NCI-H2081 treated with DMSO at 0.1 percent for 48 hours (cell line): ENCODE measurements at regions not wholly inside any gene's neighbourhood (a gene's known extent, or its start where the extent isn't known, plus 50 kb on each side); places are given as distances from the start of the nearest gene placed in this dataset.
"Not testable (repeated sequence)": the region's sequence is repeated elsewhere in the genome, so short reads cannot be mapped to it uniquely, and the experiment has no call there.

Experiments
- DNase-seq: peaks from one replicate; lab custom pipeline; 2025; lab: John Stamatoyannopoulos, UW

DNA sequence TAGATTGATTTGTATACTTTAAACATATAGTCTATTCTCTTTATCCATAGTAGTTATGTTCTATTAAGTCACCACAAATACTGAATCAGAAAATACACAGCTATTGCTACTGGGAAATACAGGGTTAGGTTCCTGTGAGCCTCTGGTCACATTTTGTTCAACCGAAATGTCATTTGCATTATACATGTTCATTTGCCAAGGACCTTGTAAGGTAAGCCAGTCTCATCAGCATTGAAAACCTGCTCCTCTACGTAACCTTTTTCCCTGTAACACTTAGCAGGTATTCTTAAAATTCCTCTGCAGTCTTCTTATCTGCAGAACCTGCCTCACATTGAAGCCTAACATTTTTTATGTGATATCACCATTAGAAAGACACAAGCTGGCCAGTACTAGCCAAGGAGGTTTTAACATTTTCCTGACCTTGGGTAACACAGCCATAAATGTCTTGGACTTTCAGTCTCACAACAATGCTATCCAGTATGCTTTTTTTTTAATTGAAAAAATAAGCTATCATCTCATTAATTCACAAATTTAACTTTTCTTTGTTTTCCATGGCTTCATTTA lies 765.7 kb upstream of the IGFBP7 start:
- no peak for DNase-seq

DNA sequence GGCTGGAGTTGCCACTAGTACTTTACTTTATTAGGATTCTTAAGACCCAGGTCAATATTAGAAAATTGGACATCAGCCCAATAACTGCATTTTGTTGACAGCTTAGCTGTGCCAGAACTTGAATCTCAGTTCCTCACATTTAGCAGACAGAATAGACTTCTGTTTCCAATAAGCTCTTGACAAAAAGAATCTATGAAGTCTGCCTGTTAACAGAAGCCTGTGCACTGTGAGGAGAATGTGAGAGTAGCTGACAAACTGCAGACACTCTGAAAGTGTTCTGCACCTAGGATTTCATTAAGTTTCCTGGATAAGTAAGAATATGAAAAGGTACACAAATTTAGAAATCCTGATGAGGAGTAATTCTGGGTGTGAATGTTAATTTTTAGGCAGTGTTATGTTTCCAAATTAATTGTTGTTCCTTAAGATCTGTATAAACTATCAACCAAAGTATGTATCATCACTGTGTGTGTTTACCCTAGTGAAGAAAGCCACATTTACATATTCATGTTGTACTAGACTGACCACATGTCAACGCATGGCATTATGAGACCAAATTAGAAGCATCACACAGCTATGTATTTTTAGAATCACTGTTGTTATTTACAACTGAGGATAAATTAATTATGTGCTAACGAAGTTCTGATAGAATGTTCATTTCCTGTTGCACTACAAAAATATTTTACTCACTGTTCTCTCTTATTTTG lies 756.4 kb upstream of the IGFBP7 start:
- no peak for DNase-seq

DNA sequence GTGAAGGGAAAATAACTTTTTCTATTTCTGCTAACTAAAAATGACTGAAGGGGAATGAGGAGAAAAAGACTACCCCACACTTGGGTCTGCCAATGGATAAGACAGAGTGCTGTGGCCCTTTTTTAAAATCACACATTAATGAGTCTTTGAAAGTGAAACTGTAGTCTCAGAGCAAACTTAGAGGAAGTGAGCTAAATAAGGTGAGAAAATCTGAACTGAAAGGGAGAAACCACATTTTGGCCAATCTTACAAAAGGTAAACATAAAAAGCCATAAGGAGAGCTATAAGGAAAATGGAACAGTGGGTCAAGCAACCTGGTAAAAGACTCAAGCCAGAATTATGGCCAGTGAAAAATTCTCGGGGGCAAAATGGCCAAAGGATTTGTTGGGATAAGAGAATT lies 755.1 kb upstream of the IGFBP7 start:
- DNase-seq = no peak

DNA sequence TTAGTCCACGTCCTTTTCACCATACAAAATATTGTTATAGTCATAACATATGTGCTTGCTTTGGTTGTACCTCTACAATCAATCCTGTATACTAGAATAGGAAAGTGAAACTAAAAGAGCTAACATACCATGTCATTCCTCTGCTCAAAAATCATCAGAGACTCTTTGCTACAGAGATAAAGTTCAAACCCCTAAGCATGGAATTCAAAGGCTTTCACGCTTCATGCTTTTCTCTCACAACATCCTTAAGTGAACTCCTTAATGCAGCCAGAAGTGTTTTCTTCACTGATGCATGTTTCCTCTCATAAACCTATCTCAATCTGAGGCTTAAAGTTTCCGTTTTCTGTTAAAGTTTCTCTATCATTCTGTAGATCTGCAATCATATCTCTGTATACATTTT lies 744.6 kb upstream of the IGFBP7 start:
- no peak for DNase-seq

DNA sequence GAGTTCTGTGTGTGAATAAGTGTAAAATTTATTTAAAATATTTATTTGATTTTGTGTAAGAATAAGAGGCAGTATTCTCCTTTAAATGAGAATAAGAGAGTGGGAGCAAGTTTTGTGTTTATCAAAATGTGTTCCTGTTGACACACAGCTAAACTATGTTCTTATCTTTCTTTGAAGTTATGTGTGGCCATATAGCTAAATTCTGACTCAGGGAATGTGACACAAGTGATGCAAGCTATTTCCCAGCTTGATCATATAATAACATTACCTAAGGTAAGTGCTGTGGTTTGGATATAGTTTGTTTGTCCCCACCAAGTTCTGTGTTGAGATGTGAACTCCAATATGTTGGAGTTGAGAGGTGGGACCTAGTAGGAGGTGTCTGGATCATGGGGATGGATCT lies 740.0 kb upstream of the IGFBP7 start:
- DNase-seq = no peak

DNA sequence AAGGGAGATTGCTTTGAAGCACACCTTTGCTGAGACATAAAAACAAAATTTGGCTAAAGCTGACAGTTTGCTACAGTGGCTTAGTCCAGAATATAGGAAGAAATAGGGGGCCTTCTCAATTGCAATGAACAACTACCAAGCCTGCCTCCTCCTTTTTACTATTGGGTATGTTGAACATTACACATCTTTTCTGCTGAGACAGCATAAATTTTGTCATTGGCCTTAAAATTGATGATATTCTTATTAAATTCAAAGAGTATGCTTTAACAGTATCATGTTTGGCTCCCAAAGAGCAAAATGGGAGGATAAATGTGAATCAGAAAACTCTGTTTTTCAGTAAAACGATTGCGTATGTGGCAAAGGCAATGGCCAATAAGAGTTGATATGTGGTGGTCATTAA lies 721.9 kb upstream of the IGFBP7 start:
- DNase-seq = no peak

DNA sequence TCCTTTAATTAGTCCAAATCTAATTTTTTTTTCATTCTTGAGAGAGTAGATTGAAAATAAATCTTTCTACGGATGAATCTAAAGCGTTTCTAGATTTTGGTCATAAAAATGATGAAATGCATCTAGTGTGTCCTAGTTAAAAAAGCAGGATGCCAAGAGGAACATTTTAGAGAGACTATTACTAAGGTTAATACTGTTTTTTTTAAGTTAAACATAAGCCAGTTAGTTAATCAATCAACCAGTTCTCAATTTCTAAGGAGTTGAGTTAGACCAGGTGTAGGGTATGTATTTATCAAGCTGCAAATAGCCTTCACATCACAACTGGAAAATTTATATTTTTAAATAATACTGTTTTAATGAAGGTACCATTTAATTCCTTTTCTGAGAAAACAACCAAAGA lies 679.5 kb upstream of the IGFBP7 start:
- DNase-seq = no peak

DNA sequence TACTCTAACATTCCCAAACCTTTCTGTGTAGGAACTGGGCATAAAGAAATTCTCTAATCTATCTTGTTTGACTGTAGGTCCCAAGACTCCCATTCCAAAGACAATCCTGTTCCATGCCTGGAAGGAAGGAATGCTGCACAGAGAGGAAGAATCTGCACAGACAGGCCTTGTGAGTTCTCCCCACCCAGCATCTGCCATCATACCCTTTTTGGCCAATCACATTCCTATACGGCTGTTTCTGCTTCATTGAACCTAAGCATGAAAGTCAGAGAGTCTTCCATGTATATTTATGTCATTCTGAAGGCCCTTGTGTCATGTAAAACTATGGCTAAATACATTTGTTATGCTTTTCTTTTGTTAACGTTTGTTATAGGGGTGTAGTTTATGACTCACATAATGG lies 667.7 kb upstream of the IGFBP7 start:
- no peak for DNase-seq

DNA sequence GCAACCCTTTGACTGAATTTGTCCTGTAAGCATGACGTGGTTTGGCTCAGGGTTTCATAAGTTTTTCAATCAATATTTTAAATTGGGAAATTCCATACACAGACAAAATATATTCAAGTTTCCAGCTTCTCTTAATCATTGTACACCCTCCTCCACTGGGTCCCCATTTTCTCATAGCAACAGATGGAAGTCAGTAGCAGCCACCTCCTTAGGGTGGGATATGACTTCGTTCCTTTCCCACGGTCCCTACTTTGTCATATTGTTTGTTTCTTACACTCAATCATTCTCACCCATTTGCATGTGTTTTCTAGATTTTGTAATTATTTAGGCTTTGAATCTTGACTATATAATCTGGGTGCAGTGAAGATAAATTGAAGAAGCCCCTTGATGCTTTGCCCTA lies 664.5 kb upstream of the IGFBP7 start:
- DNase-seq = no peak

DNA sequence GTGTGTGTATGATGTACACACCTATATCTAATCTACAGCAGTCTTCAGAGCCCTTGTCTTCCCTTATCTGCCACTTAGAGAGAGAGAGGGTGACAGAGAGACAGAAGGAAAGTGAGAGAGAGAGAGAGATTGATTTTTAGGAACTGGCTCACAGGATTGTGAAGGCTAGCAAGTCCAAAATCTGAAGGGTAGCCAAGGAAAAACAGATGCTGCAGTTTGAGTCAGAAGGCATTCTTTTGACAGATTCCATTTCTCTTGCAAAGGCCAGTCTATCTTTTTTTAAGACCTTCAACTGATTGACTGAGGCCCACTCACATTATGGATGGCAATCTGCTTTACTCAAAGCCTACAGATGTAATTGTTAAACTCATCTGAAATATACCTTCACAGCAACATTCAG lies 664.0 kb upstream of the IGFBP7 start:
- no peak for DNase-seq

DNA sequence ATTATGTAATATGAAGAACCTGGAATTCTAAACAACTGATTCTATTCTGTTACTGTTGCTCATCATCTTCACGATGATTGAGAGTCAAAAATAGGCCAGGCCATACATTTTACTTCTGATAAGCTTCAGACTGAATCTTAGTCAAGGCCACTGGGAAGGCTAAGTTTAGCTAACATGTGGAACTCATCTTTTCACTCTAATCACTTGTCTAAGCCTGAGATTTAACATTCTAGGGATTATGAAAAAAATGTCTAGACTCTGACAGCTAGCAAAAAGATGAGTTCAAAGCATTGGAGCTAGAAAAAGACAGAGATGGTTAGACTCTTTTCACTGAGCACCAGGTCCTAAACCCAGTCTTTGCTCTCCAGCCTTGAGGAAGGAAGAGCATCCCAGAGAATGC lies 656.2 kb upstream of the IGFBP7 start:
- no peak for DNase-seq

DNA sequence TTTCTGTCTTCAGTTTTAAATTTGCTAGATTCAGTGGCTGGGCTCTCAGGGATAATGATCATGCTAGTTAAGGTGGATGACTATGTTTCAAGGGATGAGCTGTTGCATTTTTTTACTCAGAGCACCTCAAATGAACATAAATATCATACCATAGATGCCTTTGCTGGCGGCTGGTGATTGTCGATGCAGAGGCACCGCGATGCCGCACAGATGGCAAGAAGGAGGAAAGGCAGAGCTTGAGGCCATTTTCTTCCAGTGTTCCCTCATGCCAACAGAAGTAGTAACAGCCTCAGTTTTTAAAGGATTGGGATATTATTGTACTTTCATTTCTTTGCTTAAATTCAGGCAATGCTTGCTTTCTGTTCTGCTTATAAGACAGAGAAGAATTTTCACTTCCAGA lies 654.7 kb upstream of the IGFBP7 start:
- no peak for DNase-seq

DNA sequence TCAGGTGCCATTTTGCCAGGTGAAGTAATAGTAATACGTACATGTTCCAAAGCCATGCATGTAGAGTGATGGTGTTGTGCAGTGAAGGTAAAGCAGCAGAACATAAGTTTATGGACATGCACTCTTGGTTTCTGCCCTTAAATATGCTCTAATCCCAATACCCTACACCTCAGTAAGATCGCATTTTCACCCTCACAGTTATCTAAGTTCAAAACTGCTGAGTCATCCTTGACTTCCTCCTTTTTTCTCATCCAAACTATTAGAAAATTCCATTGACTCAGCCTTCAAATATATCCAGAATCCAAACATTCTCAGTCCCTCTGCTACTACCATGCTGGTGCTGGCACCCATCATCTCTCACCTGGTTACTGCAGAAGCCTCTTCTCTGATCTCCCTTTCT lies 652.9 kb upstream of the IGFBP7 start:
- no peak for DNase-seq

DNA sequence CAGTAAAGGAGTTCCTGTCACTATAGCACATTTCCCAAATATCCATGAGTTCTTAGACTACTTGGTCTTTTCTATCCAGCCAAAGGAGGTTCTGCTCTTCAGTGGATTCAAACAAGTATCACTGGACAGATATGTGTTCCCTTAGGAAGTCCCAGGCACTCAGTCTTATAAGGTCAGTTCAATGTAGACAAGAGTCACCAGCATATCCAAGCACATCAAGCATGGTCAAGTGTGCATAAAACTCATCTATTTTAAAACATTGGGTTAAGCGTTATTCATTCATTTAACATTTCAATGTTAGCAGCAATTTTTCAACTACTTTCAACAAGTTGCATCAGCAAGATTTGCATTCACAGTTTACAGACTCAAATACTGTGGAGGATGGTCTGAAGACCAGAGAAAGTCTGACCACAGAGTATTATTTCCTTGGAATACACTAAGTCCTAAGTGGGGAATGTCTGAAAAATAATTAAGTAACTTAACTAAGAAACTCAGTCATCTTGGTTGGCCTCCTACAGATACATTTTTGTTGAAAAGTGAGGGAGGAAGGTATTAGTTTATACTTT lies 630.5 kb upstream of the IGFBP7 start:
- DNase-seq = no peak

DNA sequence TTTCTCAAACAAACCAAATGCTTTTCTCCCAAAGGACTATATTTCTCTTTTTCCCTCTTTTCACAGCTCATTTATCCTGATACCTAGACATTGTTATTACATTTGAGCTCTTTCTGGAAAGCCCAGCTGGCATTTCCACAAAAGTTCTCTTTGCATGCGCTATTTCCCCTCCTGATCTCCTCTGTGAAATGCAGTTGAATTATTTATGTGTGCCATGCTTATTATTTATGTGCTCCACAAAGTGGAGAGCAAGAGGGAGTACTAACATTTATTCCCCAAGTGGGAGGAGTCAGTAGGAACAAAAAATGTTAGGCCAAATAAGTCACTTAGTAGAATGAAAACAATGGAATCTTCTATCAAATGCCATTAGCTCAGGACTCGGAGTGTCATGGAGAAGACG lies 626.6 kb upstream of the IGFBP7 start:
- DNase-seq = no peak

DNA sequence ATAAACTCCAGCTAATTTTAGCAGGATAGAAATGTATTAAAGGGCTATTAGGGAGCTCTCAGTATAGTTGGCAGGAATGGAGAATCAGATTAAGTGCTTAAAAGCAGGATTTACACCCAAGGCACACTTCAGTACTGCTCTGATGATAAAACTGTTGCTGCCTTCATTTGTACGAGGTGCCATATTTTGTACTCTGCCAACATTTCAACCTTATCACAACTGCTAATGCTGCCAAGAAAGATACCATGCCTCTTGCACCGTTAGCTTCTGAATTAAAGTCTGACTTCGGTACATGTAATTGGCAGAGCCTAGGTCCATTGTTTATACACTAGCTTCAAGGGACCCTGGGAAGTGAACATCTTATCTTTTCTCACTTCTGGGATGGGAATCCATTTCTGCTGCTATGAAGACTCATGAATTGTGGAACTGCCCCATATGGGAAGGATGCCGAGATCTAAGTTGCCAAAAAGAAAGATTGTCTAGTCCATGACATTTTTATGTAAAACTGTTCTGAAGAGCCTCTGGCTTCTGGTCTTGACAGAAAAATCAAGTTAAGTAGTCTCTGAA lies 624.0 kb upstream of the IGFBP7 start:
- DNase-seq = no peak

DNA sequence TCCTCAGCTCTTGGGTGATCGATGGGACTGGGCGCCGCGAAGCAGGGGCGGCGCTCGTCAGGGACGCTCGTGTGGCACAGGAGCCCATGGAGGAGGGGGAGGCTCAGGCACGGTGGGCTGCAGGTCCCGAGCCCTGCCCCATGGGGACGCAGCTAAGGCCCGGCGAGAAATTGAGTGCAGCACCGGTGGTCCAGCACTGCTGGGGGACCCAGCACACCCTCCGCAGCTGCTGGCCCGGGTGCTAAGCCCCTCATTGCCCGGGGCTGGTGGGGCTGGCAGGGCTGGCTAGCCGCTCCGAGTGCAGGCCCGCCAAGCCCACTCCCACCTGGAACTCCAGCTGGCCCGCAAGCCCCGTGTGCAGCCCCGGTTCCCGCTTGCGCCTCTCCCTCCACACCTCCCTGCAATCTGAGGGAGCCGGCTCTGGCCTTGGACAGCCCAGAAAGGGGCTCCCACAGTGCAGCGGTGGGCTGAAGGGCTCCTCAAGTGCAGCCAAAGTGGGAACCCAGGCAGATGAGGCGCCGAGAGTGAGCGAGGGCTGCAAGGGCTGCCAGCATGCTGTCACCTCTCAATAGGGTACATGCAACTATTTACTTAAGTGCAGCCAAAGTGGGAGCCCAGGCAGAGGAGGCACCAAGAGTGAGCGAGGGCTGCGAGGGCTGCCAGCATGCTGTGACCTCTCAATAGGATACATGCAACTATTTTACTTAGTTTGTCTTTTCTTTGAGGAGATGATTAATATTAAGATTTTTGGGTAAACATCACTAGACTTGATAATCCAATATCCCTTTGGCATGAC lies 619.8 kb upstream of the IGFBP7 start:
- not testable (repeated sequence) for DNase-seq

DNA sequence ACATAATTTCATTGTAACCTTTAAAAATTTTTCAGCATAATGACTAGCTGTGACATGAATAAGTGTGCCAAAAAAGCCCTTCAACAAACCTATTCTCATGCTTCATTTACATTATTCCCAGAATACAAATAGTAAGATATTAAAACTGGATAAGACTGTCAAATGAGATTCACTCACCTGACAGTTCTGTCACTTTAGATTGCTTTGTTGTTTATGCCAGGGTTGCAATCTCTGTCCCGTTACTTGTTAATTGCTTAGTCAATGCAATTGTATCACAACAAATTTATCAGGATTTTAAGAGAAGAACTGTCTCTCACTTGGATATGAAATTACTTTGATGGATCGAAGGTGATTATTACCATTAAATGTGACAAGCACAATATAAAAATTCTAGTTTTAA lies 616.0 kb upstream of the IGFBP7 start:
- no peak for DNase-seq

DNA sequence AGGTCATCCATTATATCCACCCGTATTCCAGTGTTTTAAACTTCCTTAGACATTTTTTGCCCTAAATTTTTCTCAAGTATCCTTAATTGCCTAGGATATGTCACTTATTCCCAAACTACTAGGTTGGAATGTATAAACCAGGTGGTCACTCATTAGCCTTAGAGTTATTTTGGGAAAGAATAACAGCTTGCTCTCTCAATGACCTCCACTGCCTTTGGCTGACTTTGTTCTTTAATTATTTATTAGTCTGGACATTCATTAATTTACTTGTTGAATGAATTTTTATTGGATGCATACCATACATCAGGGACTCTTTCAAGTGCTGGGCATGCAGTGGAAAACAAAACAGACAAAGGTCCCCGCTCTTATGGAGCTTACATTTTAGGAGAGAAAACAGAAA lies 609.3 kb upstream of the IGFBP7 start:
- no peak for DNase-seq

DNA sequence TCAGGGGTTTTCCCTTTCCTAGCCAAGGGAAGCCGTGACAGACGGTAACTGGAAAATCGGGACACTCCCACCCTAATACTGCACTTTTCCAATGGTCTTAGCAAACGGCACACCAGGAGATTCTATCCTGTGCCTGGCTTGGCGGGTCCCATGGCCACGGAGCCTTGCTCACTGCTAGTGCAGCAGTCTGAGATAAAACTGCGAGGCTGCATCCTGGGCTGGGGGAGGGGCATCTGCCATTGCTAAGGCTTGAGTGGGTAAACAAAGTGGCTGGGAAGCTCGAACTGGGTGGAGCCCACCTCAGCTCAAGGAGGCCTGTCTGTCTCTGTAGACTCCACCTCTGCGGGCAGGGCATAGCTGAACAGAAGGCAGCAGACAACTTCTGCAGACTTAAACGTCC lies 604.1 kb upstream of the IGFBP7 start:
- DNase-seq = not testable (repeated sequence)

DNA sequence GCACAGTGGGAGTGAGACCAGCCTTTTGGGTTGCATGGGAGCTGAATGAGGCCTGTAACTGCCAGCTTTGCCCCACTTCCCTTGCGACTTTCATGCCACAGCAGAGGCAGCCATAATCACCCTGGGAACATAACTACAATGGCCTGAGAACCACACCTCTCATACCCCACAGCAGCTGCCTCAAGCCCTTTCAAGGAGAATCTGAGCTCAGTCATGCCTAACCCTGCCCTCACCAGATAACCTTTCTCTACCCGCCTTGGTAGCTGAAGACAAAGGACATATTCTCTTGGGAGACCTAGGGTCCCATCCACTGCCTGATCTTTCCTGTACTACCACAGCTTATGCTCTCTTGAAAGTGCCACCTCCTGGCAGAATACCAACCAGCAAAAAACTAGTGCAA lies 599.9 kb upstream of the IGFBP7 start:
- DNase-seq = no peak

DNA sequence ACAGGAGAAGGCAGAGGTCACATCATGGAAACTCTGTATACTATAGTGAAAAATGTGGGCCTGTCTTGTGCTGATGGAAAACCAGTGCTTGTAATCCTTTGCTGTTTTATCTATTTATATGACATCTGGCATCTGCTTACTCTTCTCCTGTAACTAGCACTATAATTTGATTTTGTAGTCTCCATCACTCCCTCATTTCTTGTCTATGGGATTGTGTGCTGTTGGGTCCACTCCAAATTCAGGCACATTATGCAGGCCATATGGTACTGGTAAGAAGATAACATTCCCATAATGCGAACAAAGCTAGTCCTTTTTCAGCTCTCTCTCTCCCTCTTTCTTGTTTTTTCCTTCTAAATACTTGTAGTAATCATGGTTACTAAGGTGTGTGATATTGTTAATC lies 581.2 kb upstream of the IGFBP7 start:
- no peak for DNase-seq

DNA sequence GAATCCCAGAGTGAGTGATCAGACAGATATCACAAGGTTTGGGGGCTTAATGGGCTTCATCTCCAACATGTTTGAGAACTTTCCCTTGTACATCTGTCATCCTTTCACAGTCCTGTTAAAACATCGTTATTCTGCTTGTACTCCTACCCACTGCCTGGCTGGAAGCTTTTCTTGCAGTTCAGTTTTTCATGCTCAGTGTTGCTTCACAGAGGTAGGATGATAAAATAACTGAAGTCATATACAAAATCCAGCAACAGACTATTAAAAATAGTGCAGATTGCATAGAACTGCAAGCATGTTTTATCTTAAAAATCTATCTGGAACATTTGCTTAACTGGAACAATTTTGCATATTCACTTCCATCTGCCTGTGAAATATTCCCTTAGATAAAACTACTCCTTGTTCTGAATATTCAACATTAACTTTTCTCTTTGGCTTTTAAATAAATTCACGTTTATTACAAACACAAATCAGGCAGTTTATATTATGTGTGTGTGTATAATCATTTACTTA lies 579.6 kb upstream of the IGFBP7 start:
- no peak for DNase-seq
